ENCODE measurements at regions not wholly inside any gene's neighbourhood (a gene's known extent, or its start where the extent isn't known, plus 50 kb on each side); places are given as distances from the start of the nearest gene placed in this dataset.

DNA sequence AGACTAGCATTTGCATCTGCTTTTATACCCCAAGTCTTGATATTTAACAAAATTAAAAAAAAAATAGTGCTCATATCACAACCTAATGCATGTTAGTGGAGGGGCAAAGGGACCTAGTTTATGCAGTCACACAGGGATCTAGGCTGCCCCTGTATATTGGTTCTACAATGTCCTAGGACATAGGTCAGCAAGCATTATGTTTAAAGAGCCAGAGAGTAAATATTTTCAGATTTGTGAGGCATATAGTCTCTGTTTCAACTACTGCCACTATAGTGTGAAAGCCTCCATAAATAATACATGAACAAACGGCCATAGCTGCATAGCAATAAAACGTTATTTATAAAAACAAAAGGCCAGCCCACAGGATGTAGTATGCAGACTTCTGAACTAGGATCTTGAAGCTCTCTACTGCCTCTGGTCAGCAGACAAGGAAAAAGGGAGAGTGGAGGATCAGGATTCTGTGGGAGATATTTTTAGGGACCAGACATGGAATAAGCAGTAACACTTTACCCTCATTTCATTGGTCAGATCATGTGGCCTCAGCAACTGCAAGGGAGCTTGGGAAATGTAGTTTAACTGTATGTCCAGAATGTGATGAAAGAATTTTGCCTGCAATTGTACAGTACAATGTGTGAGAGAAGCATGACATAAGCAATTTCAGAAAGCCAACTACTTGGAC is 414.2 kb upstream of the SPTLC3 start:
- no peak overlapping the region for H3K4me3 ChIP-seq (ENCODE audit: low read depth, low read length)
- TF ChIP-seq, protein P1, sequence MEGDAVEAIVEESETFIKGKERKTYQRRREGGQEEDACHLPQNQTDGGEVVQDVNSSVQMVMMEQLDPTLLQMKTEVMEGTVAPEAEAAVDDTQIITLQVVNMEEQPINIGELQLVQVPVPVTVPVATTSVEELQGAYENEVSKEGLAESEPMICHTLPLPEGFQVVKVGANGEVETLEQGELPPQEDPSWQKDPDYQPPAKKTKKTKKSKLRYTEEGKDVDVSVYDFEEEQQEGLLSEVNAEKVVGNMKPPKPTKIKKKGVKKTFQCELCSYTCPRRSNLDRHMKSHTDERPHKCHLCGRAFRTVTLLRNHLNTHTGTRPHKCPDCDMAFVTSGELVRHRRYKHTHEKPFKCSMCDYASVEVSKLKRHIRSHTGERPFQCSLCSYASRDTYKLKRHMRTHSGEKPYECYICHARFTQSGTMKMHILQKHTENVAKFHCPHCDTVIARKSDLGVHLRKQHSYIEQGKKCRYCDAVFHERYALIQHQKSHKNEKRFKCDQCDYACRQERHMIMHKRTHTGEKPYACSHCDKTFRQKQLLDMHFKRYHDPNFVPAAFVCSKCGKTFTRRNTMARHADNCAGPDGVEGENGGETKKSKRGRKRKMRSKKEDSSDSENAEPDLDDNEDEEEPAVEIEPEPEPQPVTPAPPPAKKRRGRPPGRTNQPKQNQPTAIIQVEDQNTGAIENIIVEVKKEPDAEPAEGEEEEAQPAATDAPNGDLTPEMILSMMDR (IDR thresholded peaks at IDR 0.05; ENCODE audit: borderline replicate concordance, insufficient read depth, low read depth, low read length), result no peak

DNA sequence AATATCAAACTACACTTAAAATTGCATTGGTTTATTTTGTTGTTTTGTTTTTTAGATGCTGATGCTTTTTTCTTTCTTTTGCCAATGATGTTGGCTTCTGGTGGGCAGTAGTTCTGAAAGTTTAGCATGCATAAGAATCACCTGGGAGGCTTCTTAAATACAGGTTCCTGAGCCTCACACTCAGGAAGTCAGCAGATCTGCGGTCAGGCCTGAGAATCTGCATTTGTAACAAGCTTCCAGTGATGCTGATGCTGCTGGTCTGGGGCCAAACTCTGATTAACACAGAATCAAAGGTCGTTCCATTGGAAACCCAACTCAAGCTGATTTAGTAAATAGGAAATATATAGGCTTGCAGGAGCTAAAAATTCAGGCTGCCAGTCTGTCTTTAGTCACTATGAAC is 412.9 kb upstream of the SPTLC3 start:
- no peak overlapping the region for H3K4me3 ChIP-seq (ENCODE audit: low read depth, low read length)
- TF ChIP-seq, protein P1 (IDR thresholded peaks at IDR 0.05; ENCODE audit: borderline replicate concordance, insufficient read depth, low read depth, low read length), result no peak

DNA sequence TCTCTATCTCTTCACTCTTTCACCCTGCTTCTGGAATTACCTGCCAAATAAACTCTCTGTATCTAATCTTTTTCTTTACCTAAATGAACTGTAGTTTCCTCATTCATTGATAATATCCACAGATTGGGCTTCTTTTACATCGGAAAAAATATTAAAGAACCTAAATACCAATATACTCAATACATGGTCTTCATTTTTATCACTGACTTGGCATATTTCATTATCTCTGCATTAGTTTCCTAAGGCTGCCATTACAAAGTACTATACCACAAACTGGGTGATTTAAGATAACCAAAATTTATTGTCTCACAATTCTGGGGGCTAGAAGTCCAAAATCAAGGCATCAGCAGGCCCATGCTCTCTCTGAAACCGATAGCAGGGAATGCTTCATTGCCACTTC is 411.9 kb upstream of the SPTLC3 start:
- TF ChIP-seq, protein P1 (IDR thresholded peaks at IDR 0.05; ENCODE audit: borderline replicate concordance, insufficient read depth, low read depth, low read length), result no peak
- no peak overlapping the region for H3K4me3 ChIP-seq (ENCODE audit: low read depth, low read length)

DNA sequence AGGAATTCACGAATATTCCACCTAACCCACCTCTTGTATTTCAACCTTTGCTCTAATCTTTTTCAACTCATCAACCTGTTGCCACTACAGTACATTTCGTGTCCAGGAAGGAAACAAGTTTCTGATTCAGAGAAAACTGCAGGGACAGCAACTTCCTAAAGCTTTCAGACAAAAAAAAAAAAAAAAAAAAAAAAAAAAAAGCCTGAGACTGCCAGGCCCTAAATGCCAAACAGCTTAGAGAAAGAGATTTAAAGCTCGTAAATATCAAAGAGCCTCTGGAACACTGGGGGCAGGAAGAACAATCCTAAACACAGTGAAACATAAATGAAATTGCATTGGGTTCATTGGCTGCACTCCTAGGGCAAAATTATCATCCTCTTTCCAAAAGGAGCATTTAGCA is 411.2 kb upstream of the SPTLC3 start:
- TF ChIP-seq, protein P1 (IDR thresholded peaks at IDR 0.05; ENCODE audit: borderline replicate concordance, insufficient read depth, low read depth, low read length), result no peak
- no peak overlapping the region for H3K4me3 ChIP-seq (ENCODE audit: low read depth, low read length)

DNA sequence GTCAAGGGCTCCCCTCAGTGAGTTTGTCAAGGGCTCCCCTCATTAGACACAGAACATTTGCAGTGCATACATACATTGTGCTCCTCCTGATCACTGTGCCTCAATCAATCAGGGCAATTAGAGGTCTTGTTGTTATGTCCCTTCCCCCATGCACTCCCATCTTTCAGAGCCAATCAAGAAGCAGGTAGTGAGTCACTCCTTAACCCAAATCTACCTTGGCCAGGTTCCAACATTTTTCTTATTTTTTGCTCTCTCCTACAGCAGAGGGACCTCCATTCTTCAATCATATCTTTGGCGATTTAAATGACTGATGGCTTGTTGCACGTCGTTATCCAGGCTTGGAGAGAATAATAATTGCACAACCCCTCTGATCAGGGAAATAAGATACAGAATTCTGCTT is 409.9 kb upstream of the SPTLC3 start:
- H3K4me3 ChIP-seq (ENCODE audit: low read depth, low read length), result no peak overlapping the region
- TF ChIP-seq, protein P1 (IDR thresholded peaks at IDR 0.05; ENCODE audit: borderline replicate concordance, insufficient read depth, low read depth, low read length), result no peak

DNA sequence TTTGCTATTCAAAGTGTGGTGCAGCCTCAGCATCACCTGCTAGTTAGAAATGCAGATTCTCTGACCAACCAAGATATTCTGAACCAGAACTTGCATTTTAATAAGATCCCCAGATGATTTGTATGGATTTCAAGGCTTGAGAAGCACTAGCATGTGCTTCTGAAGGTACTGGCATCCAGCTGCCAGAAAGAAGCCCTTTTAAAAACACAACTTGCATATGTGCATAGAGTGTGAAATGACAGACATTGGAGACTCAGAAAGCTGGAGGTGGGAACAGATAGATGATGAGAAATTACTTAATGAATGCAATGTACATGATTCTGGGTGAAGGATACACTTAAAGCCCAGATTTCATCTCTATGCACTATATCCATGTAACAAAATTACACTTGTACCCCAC is 409.3 kb upstream of the SPTLC3 start:
- H3K4me3 ChIP-seq (ENCODE audit: low read depth, low read length), result no peak overlapping the region
- TF ChIP-seq, protein P1 (IDR thresholded peaks at IDR 0.05; ENCODE audit: borderline replicate concordance, insufficient read depth, low read depth, low read length), result no peak

DNA sequence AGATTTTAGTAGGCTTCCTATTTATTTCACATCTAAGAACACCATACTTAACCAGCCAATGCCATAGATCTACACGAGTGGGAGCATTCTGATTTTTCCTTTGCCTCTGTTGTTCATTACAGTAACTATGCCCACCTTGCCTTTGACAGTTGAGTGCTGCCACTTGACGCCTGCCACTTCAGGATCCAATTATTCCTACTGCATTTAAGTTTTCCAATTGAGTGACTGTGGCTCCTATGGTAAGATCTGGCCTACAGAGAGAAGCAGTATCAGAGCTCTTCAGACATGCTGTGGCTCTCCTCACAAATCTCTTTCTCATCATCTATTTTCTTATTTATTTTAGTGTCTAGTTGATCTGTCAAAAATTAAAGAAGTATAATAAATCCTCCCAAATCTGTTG is 403.0 kb upstream of the SPTLC3 start:
- H3K4me3 ChIP-seq (ENCODE audit: low read depth, low read length), result no peak overlapping the region
- TF ChIP-seq, protein P1 (IDR thresholded peaks at IDR 0.05; ENCODE audit: borderline replicate concordance, insufficient read depth, low read depth, low read length), result no peak

Data from GM12875 (cell line).